Retina (tissue), 1 donor: ENCODE measurements at regions not wholly inside any gene's neighbourhood (a gene's known extent, or its start where the extent isn't known, plus 50 kb on each side); places are given as distances from the start of the nearest gene placed in this dataset.

Experiments used
- DNase-seq: peaks from one replicate; pipeline ENCODE4 v3.0.0-alpha.2; 2016

- DNase-seq = no peak
These were observed 139.2 kb downstream of the ADAMTS15 start for GRCh38 chr11:130587658-130588057.

GRCh38 chr11:130588471-130588870 is 140.0 kb downstream of the ADAMTS15 start:
- no peak for DNase-seq

- DNase-seq = no peak
These were observed 143.6 kb downstream of the ADAMTS15 start for GRCh38 chr11:130592056-130592455.

- no peak for DNase-seq
These were observed 144.6 kb downstream of the ADAMTS15 start for GRCh38 chr11:130593064-130593463.

- DNase-seq = no peak
These were observed 150.0 kb downstream of the ADAMTS15 start for GRCh38 chr11:130598433-130598832.

- no peak for DNase-seq
These were observed 150.7 kb downstream of the ADAMTS15 start for GRCh38 chr11:130599073-130599654.

GRCh38 chr11:130600139-130600538 is 151.7 kb downstream of the ADAMTS15 start:
- no peak for DNase-seq

- no peak for DNase-seq
These were observed 152.2 kb downstream of the ADAMTS15 start for GRCh38 chr11:130600616-130601015.

- peak; percentile 50 for DNase-seq
These were observed 152.7 kb downstream of the ADAMTS15 start for GRCh38 chr11:130601141-130601540.

- DNase-seq = no peak
These were observed 153.5 kb downstream of the ADAMTS15 start for GRCh38 chr11:130601764-130602460.

- DNase-seq = no peak
These were observed 154.3 kb downstream of the ADAMTS15 start for GRCh38 chr11:130602641-130603334.

- DNase-seq = no peak
These were observed 155.0 kb downstream of the ADAMTS15 start for GRCh38 chr11:130603335-130603906.

GRCh38 chr11:130604606-130605005 is 156.2 kb downstream of the ADAMTS15 start:
- DNase-seq = no peak

- DNase-seq = no peak
These were observed 157.7 kb downstream of the ADAMTS15 start for GRCh38 chr11:130606178-130606577.

- DNase-seq = no peak
These were observed 158.5 kb downstream of the ADAMTS15 start for GRCh38 chr11:130606781-130607511.

- DNase-seq = no peak
These were observed 159.8 kb downstream of the ADAMTS15 start for GRCh38 chr11:130608287-130608686.

GRCh38 chr11:130609121-130610035 is 160.9 kb downstream of the ADAMTS15 start:
- DNase-seq = no peak

- no peak for DNase-seq
These were observed 163.4 kb downstream of the ADAMTS15 start for GRCh38 chr11:130611791-130612251.

GRCh38 chr11:130612291-130612851 is 163.9 kb downstream of the ADAMTS15 start:
- no peak for DNase-seq

GRCh38 chr11:130613396-130613795 is 165.0 kb downstream of the ADAMTS15 start:
- DNase-seq = no peak

- DNase-seq = no peak
These were observed 166.1 kb downstream of the ADAMTS15 start for GRCh38 chr11:130614591-130614990.
